GM23338 (cell line): ENCODE measurements at regions not wholly inside any gene's neighbourhood (a gene's known extent, or its start where the extent isn't known, plus 50 kb on each side); places are given as distances from the start of the nearest gene placed in this dataset.

Source experiments
- ATAC-seq: fragments of 200-7000 bp; cut with Tn5 transposase; 3 replicates; pipeline ENCODE4 v1.9.1; 2020
- DNase-seq: peaks from one replicate; pipeline ENCODE4 v3.0.0-alpha.2; 2015; ENCODE audit warnings: low spot score
- H2AFZ ChIP-seq: fragments of 200-600 bp; sonication (generic); 2 replicates; pipeline ENCODE4 v1.8.0; 2016; ENCODE audit warnings: antibody characterized with exemption, mild to moderate bottlenecking, moderate library complexity
- H3F3A ChIP-seq: fragments of 200-600 bp; sonication (generic); replicated peaks from 2 replicates; pipeline ENCODE4 v1.8.0; 2017; ENCODE audit warnings: antibody characterized with exemption, mixed run types, low read depth
- H3K27ac ChIP-seq: fragments of 200-600 bp; sonication (generic); 2 replicates; pipeline ENCODE4 v1.6.1; 2016; ENCODE audit warnings: low read depth
- H3K27me3 ChIP-seq: fragments of 200-600 bp; sonication (generic); 2 replicates; pipeline ENCODE4 v1.8.0; 2016; ENCODE audit warnings: mild to moderate bottlenecking, mixed run types, moderate library complexity; ENCODE audit not compliant: insufficient read depth
- H3K36me3 ChIP-seq: fragments of 200-600 bp; sonication (generic); 2 replicates; pipeline ENCODE4 v1.8.0; 2016; ENCODE audit warnings: mild to moderate bottlenecking; ENCODE audit not compliant: insufficient read depth
- H3K4me1 ChIP-seq: fragments of 200-600 bp; sonication (generic); 2 replicates; pipeline ENCODE4 v1.8.0; 2016; ENCODE audit warnings: mild to moderate bottlenecking, moderate library complexity; ENCODE audit not compliant: insufficient read depth
- H3K4me2 ChIP-seq: fragments of 200-600 bp; sonication (generic); 2 replicates; pipeline ENCODE4 v1.7.1; 2017; ENCODE audit warnings: mixed run types
- H3K4me3 ChIP-seq: fragments of 200-600 bp; sonication (generic); 2 replicates; pipeline ENCODE4 v1.6.1; 2016; ENCODE audit warnings: mixed run types
- H3K79me2 ChIP-seq: fragments of 200-600 bp; sonication (generic); replicated peaks from 2 replicates; pipeline ENCODE4 v1.8.0; 2017; ENCODE audit warnings: mild to moderate bottlenecking; ENCODE audit not compliant: insufficient read depth
- H3K9me2 ChIP-seq: fragments of 200-600 bp; sonication (generic); 2 replicates; pipeline ENCODE4 v1.8.0; 2017; ENCODE audit not compliant: insufficient read depth
- H4K20me1 ChIP-seq: fragments of 200-600 bp; sonication (generic); replicated peaks from 2 replicates; pipeline ENCODE4 v1.8.0; 2017; ENCODE audit warnings: mild to moderate bottlenecking; ENCODE audit not compliant: insufficient read depth
- H3K27ac Mint-ChIP-seq: 2 replicates; pipeline ENCODE4 v1.8.0; 2020; ENCODE audit warnings: inconsistent platforms, mild to moderate bottlenecking, moderate library complexity, mixed read lengths
- H3K27me3 Mint-ChIP-seq: 3 replicates; pipeline ENCODE4 v1.8.0; 2022; ENCODE audit warnings: low read depth, mild to moderate bottlenecking, moderate library complexity, mixed read lengths, inconsistent platforms; ENCODE audit not compliant: insufficient read depth, poor library complexity
- H3K36me3 Mint-ChIP-seq: 3 replicates; pipeline ENCODE4 v1.8.0; 2021; ENCODE audit warnings: low read depth, mild to moderate bottlenecking, inconsistent platforms, moderate library complexity, mixed read lengths
- H3K4me1 Mint-ChIP-seq: 3 replicates; pipeline ENCODE4 v1.8.0; 2020; ENCODE audit warnings: mild to moderate bottlenecking, inconsistent platforms, mixed read lengths
- H3K4me3 Mint-ChIP-seq: 3 replicates; pipeline ENCODE4 v1.8.0; 2021; ENCODE audit warnings: moderate library complexity, mild to moderate bottlenecking, inconsistent platforms, mixed read lengths
- H3K9me3 Mint-ChIP-seq: 3 replicates; pipeline ENCODE4 v1.8.0; 2020; ENCODE audit warnings: moderate library complexity, mild to moderate bottlenecking, inconsistent platforms, mixed read lengths
- CREB1 ChIP-seq: fragments of 250-450 bp; sonication (Bioruptor Pico); IDR thresholded peaks from 2 replicates; pipeline ENCODE4 v1.5.0; 2020; ENCODE audit warnings: low read depth, mild to moderate bottlenecking, moderate library complexity
- CTCF ChIP-seq, 2 experiments: fragments of 200-600 bp in 1 of 2; sonication (generic) in 1 of 2; conservative IDR thresholded peaks; 2 replicates each; pipeline versions ENCODE4 v1.5.1 to v1.6.1; 2016 to 2017; ENCODE audit warnings: antibody characterized with exemption in 2 of 2, low read depth in 2 of 2, mild to moderate bottlenecking in 2 of 2, moderate library complexity in 1 of 2
- ETS1 ChIP-seq: IDR thresholded peaks from 2 replicates; pipeline ENCODE4 v1.6.1; 2016; ENCODE audit warnings: antibody characterized with exemption
- EZH2phosphoT487 ChIP-seq: fragments of 200-600 bp; sonication (generic); IDR thresholded peaks from one replicate; pipeline ENCODE4 v1.8.1; 2018; ENCODE audit warnings: antibody characterized with exemption; ENCODE audit not compliant: unreplicated experiment
- POLR2AphosphoS5 ChIP-seq: IDR thresholded peaks from 2 replicates; pipeline ENCODE4 v1.6.1; 2016; ENCODE audit warnings: antibody characterized with exemption, low read depth
- REST ChIP-seq: IDR thresholded peaks from one replicate; pipeline ENCODE4 v1.6.1; 2018; ENCODE audit warnings: antibody characterized with exemption; ENCODE audit not compliant: unreplicated experiment
- ZNF331 ChIP-seq: fragments of 250-450 bp; sonication (Bioruptor Pico); IDR thresholded peaks from 2 replicates; pipeline ENCODE4 v1.5.0; 2020; ENCODE audit warnings: low read depth, mild to moderate bottlenecking, moderate library complexity

- DNase-seq: no peak
- Mint-ChIP-seq H3K36me3 (no peaks in the 10 kb centered on the region), H3K4me1 (peaks cover 4% of the 10 kb centered on the region), H3K4me3 (no peak overlapping the region), H3K27ac (no peak overlapping the region), H3K27me3 (peaks cover 4% of the 10 kb centered on the region), H3K9me3 (peaks cover 4% of the 10 kb centered on the region; the same call in 1 of the 3 replicates)
- H3K36me3 ChIP-seq: no peaks in the 10 kb centered on the region
- no peaks in the 10 kb centered on the region for H4K20me1 ChIP-seq
- H3K4me1 ChIP-seq: no peaks in the 10 kb centered on the region
- no peak overlapping the region for H3K4me2 ChIP-seq
- TF ChIP-seq POLR2AphosphoS5 (no peak), ETS1 (no peak), EZH2phosphoT487 (no peak), REST (no peak), CTCF (conservative IDR thresholded peaks at IDR 0.05; ENCODE audit: low read depth in 2 of 2) (no peak)
- ATAC-seq: no peak
- H3K27me3 ChIP-seq: no peaks in the 10 kb centered on the region
- no peak overlapping the region for H2AFZ ChIP-seq
- H3K9me2 ChIP-seq: no peaks in the 10 kb centered on the region
- no peaks in the 10 kb centered on the region for H3K79me2 ChIP-seq
- H3K4me3 ChIP-seq: no peak overlapping the region
- H3K27ac ChIP-seq: no peak overlapping the region
- no peaks in the 10 kb centered on the region for H3F3A ChIP-seq
These were observed 70.2 kb upstream of the DGKG start for GRCh38 chr3:186432189-186432588.

GRCh38 chr3:186427627-186428281 lies 65.7 kb upstream of the DGKG start:
- DNase-seq: no peak
- no peak for TF ChIP-seq ZNF331 (CRISPR knock-in tag)
- TF ChIP-seq CREB1 (CRISPR knock-in tag): no peak
- TF ChIP-seq ETS1: no peak
- peaks cover 8% of the 10 kb centered on the region; the same call in 1 of the 2 replicates for H3K4me1 ChIP-seq
- H3K27ac Mint-ChIP-seq: no peak overlapping the region
- no peaks in the 10 kb centered on the region for H3K36me3 ChIP-seq
- H3K9me3 Mint-ChIP-seq: no peaks in the 10 kb centered on the region
- H2AFZ ChIP-seq: peak overlapping the region; percentile 83
- H3K27me3 ChIP-seq: no peaks in the 10 kb centered on the region
- peaks cover 22% of the 10 kb centered on the region for H3K4me1 Mint-ChIP-seq
- ATAC-seq: peak; percentile 20; the same call in 2 of the 3 replicates
- H3K4me2 ChIP-seq: no peak overlapping the region
- no peaks in the 10 kb centered on the region for H3K79me2 ChIP-seq
- H3K4me3 Mint-ChIP-seq: no peak overlapping the region
- no peak overlapping the region for H3K27ac ChIP-seq
- H3K4me3 ChIP-seq: no peak overlapping the region
- H3K36me3 Mint-ChIP-seq: no peaks in the 10 kb centered on the region
- no peaks in the 10 kb centered on the region for H3K9me2 ChIP-seq
- no peaks in the 10 kb centered on the region for H3F3A ChIP-seq
- H3K27me3 Mint-ChIP-seq: peaks cover 4% of the 10 kb centered on the region
- no peaks in the 10 kb centered on the region for H4K20me1 ChIP-seq
